ENCODE measurements at regions not wholly inside any gene's neighbourhood (a gene's known extent, or its start where the extent isn't known, plus 50 kb on each side); places are given as distances from the start of the nearest gene placed in this dataset.

GRCh38 chr3:24863215-24863614, 368.6 kb upstream of the THRB start:
- TF ChIP-seq CTCF (IDR thresholded peaks at IDR 0.05; ENCODE audit: control extremely low read depth in 1 of 3, insufficient read depth in 1 of 3, low read depth in 1 of 3, low read length in 3 of 3): no peak
- TF ChIP-seq RAD21 (IDR thresholded peaks at IDR 0.05 in 1 of 2, conservative IDR thresholded peaks at IDR 0.05 in 1 of 2; ENCODE audit: low read depth in 2 of 2, low read length in 2 of 2): no peak
- no peak for TF ChIP-seq FOSL1 (IDR thresholded peaks at IDR 0.05; ENCODE audit: insufficient read depth, low read depth, low read length)
- TF ChIP-seq ASH2L (IDR thresholded peaks at IDR 0.05; ENCODE audit: low read length): no peak
- no peak for TF ChIP-seq HDAC6 (IDR thresholded peaks at IDR 0.05; ENCODE audit: low read depth, low read length)
- no peak for TF ChIP-seq ATF2 (IDR thresholded peaks at IDR 0.05; ENCODE audit: low read length)
- TF ChIP-seq GABPA (IDR thresholded peaks at IDR 0.05; ENCODE audit: borderline replicate concordance, insufficient read depth, low read length): no peak

All from H1 (cell line).